ENCODE measurements at regions not wholly inside any gene's neighbourhood (a gene's known extent, or its start where the extent isn't known, plus 50 kb on each side); places are given as distances from the start of the nearest gene placed in this dataset.

- TF ChIP-seq EP300 (IDR thresholded peaks at IDR 0.05; ENCODE audit: borderline replicate concordance in 1 of 2, control insufficient read depth in 1 of 2, low read depth in 2 of 2, low read length in 2 of 2) = peak; percentile 29 to 85; a peak in 3 of 4 replicates
- TF ChIP-seq ELK1 (IDR thresholded peaks at IDR 0.05; ENCODE audit: low read depth, low read length) = no peak
- peak; percentile 96 for TF ChIP-seq RUNX3 (IDR thresholded peaks at IDR 0.05; ENCODE audit: low read length)
- peak; percentile 55 to 70 for TF ChIP-seq IKZF2 (IDR thresholded peaks at IDR 0.05)
- peak; percentile 65; the same call in 1 of the 2 replicates for TF ChIP-seq TCF12 (IDR thresholded peaks at IDR 0.05; ENCODE audit: low read depth, low read length)
- no peak for TF ChIP-seq SPI1 (IDR thresholded peaks at IDR 0.05; ENCODE audit: borderline replicate concordance, insufficient read depth, low read depth, low read length)
- peak in 1 of 2 experiments; percentile 26; a peak in 2 of 4 replicates for TF ChIP-seq BHLHE40 (IDR thresholded peaks at IDR 0.05; ENCODE audit: borderline replicate concordance in 1 of 2, low read depth in 2 of 2, low read length in 1 of 2)
- TF ChIP-seq IKZF1 (conservative IDR thresholded peaks at IDR 0.05) = peak; percentile 69
- no peak for TF ChIP-seq ATF2 (IDR thresholded peaks at IDR 0.05; ENCODE audit: low read length)
These were observed 2223.1 kb upstream of the C9orf72 start (continued) for GRCh38 chr9:29796291-29796952.

- SMC1A ChIA-PET (ENCODE audit: uncharacterized antibody, unreplicated experiment) = interaction anchor here (1.0 kb wide), 1 partner anchor 53 kb away, joined by 3 read pairs; no protein-coding TSS in a partner anchor
- no peak for TF ChIP-seq CBFB (IDR thresholded peaks at IDR 0.05; ENCODE audit: low read depth)
- TF ChIP-seq POLR2AphosphoS2 (IDR thresholded peaks at IDR 0.05; ENCODE audit: low read depth, low read length) = no peak
- TF ChIP-seq EZH2 (IDR thresholded peaks at IDR 0.05; ENCODE audit: borderline replicate concordance, control insufficient read depth, low read depth, low read length) = no peak
- TF ChIP-seq PKNOX1 (IDR thresholded peaks at IDR 0.05) = no peak
- no peak for TF ChIP-seq HSF1 (IDR thresholded peaks at IDR 0.05; ENCODE audit: low read depth, low read length)
- TF ChIP-seq DPF2 (IDR thresholded peaks at IDR 0.05) = no peak
- no peak for TF ChIP-seq MYB (IDR thresholded peaks at IDR 0.05; ENCODE audit: borderline replicate concordance, low read depth, low read length)
- TF ChIP-seq TARDBP (IDR thresholded peaks at IDR 0.05; ENCODE audit: borderline replicate concordance) = no peak
- no peak for TF ChIP-seq STAT3 (IDR thresholded peaks at IDR 0.05; ENCODE audit: low read depth, low read length)
- TF ChIP-seq BCL11A (IDR thresholded peaks at IDR 0.05; ENCODE audit: low read depth, low read length) = no peak
These were observed 2225.3 kb upstream of the C9orf72 start for GRCh38 chr9:29798599-29798998.

More at GRCh38 chr9:29798599-29798998, 2225.3 kb upstream of the C9orf72 start:
- Histone ChIP-seq H3K4me1 (ENCODE audit: control insufficient read depth, insufficient read depth, low read length) (no peaks in the 10 kb centered on the region), H3K27ac (ENCODE audit: control insufficient read depth, insufficient read depth) (no peak overlapping the region), H2AFZ (ENCODE audit: control insufficient read depth, low read depth, low read length) (no peak overlapping the region), H3K4me3 (no peak overlapping the region), H3K9ac (ENCODE audit: control insufficient read depth, insufficient read depth, low read length) (no peak overlapping the region), H4K20me1 (ENCODE audit: control insufficient read depth, insufficient read depth) (no peaks in the 10 kb centered on the region), H3K4me2 (ENCODE audit: control insufficient read depth, insufficient read depth) (no peak overlapping the region), H3K27me3 (replicated peaks in 1 of 2; ENCODE audit: control insufficient read depth in 2 of 2, insufficient read depth in 2 of 2, low read length in 1 of 2) (no peaks in the 10 kb centered on the region), H3K79me2 (ENCODE audit: control insufficient read depth, insufficient read depth, low read length) (no peaks in the 10 kb centered on the region), H3K9me3 (replicated peaks; ENCODE audit: control insufficient read depth, insufficient read depth, low read length) (no peaks in the 10 kb centered on the region), H3K36me3 (ENCODE audit: control insufficient read depth in 2 of 2, insufficient read depth in 2 of 2, low read length in 1 of 2) (no peaks in the 10 kb centered on the region)
- RAD21 ChIA-PET (ENCODE audit: unreplicated experiment) = no interaction called here
- no TSS peak for BruUV-seq (replicated peaks)
- DNase-seq (ENCODE audit: low read depth, low spot score) = no peak
- no peak for ATAC-seq
- POLR2A ChIA-PET = no interaction called here
- intact Hi-C loops (cut with micrococcal nuclease; ENCODE audit: unreplicated experiment) = no loop called here
- CTCF ChIA-PET = interaction anchor here (0.5 kb wide), 1 partner anchor 651 kb away, joined by 3 read pairs; no protein-coding TSS in a partner anchor
- 39% methylated on average over 1 of the region's 1 CpG for WGBS (ENCODE audit: insufficient coverage, insufficient replicate concordance, low lambda C conversion rate, missing lambda C conversion rate)
- in situ Hi-C loops (cut with MboI) = no loop called here
- no peak for FAIRE-seq
